Activated CD8-positive, alpha-beta memory T cell treated with anti-CD3 and anti-CD28 coated beads, Interleukin-2, amount 50 U/mL, for 1 hour (primary cell): ENCODE measurements at regions not wholly inside any gene's neighbourhood (a gene's known extent, or its start where the extent isn't known, plus 50 kb on each side); places are given as distances from the start of the nearest gene placed in this dataset.

Source experiments
- DNase-seq: peaks from one replicate; pipeline ENCODE4 v3.0.0-alpha.2; 2020; ENCODE audit errors: extremely low read depth

DNA sequence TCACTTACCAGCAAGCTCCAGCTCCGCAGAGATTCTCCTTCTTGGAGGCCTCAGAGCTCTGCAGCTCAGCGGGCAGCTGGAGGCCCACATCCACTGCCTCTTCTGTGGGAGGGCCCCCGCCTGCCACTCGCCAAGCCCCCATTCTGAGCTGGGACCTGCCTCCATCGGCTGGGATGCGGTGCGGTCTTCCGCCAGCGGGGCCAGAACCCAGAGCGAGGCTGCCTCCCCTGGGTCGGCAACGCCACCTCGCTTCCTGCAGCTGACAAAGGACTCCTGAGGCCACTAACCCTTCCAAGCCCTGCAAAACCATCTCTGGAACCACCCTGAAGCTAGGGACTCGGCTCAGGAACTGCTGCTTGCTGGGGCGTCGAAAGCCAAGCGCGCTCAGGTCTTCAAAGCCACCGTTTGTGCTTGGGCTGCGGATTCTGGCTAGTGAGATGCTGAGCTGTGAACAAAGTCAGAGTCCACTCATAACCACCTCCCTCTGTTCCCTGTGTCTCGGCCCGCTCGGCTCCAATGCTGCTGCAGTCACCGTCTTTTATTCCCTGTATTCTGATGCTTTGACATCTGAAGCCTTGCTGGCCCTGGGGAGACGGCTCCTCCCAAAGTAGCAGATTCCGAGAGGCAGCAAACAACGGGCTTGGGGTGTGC is 174.3 kb downstream of the ENGASE start:
- no peak for DNase-seq

DNA sequence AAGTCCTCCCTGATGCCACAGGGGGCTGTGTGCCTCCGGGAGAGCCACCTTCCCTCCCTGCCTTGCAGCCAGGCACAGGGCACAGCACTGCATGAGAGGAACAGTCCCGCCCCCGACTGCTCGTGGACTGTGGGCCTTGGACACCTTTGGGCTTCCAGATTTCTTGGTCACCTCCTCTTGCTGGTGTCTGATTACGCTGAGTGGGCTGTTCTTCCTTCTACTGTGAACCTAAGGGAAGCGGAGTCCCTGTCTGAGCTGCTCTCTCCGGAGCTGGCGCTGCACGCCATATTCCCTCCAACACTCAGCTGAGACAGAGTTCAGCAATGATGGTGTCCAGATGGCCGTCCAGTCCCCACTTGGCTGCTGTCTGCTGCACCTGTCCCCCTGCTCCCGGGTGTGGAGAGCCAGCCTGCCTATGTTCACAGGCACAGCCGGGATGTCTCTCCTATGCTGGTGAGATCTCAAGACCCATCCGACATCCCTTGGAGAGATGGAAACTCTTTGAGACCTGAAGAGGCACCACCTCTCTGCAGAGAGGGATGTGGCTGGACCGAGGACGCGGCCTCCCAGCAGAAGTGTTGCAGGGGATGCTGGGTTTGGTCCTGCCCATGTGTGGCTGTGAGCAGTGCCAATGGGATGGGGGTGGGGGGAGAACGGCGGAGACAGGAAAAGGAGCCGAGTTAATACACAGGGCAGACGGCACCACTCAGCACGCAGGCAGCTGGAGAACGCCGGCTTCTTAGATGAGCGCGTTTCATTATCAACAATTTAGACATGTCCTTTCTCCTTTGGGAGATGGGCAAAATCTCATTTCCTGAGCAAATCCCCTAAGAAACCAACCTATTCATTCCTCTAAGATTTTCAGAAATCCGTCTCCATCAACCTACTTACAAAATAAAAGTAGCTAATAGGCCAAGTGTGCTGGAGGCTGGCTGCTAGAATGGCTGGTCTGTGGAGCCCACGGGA is 171.9 kb downstream of the ENGASE start:
- DNase-seq = no peak

DNA sequence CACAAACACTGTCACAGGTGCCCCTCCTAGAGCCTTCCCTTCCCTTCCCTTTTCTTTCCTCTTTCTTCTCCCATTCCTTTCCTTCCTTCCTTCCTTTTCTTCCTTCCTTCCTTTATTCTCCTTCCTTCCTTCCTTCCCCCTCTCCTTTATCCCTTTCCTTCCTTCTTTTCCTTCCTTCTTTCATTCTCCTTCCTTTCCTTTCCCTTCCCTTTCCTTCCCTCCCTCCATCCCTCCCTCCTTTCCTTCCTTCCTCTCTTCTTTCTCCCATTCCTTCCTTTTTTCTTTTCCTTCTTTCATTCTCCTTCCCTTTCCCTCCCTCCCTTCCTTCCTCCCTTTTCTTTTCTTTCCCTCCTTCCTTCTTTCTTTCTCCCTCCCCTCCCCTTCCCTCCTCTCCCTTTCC is 170.0 kb downstream of the ENGASE start:
- DNase-seq = no peak

DNA sequence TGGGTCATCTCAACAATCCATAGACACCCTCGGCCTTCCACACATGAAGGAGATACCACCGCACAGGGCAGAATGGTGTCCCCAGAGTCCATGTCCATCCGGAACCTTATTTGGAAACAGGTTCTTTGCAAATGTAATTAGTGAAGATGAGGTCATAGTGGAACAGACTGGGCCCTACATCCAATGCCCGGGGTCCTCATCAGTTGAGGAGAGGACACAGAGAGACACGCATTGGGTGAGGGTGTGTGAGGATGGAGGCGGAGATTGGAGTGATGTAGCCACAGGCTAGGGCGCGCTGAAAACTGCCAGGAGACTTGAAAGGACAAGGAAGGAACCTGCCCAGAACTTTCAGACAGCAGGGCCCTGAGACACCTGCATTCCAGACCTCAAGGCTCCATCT is 169.4 kb downstream of the ENGASE start:
- no peak for DNase-seq

DNA sequence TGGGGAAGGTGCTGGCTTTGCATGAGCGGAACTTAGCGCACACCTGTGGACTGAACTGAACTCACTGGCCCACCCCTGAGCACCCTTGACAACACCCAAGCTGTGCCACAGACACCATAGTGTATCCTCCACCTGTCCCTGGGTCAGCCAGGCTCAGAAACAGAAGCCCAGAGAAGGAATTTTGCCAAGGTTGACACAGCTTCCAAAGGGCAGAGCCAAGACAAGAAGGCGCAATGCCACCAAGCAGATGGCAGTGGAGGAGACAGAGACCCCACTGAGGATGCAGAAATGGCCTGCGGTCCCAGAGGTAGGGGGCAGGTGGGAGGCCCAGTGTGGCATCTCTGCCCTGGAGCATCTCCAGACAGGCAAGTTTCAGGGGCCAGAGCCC is 169.0 kb downstream of the ENGASE start:
- no peak for DNase-seq

DNA sequence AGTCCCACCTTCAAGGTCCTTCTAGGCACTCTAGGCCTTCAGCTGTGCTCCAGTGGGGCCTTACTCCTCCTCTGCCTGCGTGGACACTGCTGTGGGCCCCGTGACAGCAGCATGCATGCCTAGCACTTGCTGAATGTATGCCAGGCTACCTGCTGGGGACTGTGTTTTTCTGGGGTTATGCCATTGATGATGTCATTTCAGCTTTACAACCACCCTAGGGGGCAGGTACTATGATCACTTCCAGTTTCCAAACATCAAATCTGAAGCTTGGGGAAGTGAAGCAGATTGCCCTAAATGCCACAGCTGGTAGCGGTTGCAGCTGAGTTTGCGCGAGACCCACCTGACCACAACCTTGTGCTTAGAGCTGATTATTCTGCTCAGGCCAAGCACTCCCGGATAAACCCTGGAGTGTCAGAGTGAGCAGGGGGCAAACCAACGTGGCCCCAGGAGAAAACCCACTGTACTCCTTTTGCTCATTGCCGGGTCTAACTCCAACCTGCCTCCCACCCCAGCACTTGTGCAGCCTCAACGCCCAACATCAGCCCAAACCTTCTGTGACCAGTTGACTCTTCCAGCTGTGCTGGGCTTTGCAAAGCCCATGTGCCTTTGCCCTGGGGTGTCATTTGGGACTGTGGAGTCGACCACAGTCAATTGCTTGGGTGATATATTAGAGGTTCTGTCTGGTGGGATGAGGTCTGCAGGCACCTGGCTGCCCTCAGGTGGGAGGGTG is 168.4 kb downstream of the ENGASE start:
- DNase-seq = no peak

DNA sequence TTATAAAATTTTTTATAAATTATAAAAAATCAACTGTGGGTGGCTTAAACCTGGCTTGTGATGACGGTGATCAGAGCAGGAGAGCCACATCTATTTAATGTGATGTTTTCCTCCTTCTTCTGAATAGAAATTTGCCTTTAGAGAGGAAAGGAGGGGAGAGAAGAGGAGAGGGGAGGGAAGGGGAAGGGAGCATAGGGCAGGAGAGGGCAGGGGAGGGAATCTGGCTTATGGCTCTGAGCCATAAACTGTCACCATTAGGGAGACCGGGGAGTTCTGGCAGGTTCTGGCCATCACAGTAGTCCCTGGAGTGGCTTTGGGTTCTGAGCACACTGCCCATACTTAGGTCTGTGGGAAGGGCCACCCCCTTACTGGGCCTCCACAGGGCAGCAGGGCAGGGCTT is 167.8 kb downstream of the ENGASE start:
- no peak for DNase-seq

DNA sequence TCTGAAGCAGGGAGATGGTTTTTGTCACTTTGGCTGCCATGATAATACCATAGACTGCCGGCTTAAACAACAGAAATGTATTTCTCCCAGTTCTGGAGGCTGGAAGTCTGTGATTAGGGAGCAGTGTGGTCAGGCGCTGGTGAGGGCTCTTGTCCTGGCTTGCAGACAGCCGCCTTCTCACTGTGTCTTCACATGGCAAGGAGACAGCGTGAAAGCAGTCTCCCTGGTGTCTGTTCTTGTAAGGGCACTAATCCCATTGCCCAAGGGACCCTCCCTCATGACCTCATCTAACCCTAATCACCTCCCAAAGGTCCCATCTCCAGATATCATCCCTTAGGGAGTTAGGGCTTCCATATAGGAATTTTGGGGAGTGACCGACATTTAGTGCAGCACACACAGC is 167.0 kb downstream of the ENGASE start:
- DNase-seq = no peak

DNA sequence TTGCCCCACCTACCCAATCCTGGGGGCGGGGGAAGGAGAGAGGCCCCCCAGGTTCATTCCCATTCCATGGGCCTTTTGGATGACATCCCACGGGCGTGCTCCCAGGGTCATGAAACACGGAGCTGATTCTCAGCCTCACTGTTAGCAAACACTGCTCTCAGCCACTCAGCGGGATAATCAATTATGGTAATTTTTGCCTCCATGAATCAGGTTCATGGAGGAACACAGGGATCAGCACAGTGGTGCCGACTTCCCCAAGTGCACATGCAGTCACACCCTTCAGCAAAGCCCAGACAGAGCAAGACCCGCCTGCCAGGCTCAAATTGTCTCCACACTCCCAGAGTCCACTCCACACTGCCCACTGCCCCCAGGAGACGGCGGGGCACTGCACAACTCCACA is 164.6 kb downstream of the ENGASE start:
- no peak for DNase-seq

DNA sequence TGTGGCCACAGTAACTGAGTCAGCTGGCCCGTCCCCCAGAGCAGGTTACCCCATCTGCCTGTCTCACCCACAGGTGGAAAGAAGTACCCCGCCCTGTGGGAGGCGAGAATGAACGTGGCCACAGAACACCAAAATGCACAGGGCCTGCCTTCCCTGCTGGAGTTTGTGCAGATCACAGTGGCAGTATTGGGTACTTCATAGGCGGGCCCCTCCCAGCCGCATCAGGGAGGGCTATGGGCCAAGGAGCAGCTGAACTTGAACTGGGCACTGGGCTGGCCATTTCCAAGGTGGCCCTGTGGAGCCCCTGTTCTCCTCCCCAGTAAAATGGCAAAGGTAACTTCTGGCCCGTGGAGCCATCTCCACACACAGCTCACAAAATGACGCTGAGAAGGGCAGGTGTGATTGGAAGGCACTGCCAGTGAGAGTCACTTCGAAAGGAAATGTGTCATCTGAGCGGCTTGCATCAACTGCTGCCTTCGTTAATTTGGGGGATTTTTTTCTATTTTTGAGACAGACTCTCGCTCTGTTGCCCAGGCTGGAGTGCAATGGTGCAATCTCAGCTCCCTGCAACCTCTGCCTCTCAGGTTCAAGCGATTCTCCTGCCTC is 162.9 kb downstream of the ENGASE start:
- no peak for DNase-seq

DNA sequence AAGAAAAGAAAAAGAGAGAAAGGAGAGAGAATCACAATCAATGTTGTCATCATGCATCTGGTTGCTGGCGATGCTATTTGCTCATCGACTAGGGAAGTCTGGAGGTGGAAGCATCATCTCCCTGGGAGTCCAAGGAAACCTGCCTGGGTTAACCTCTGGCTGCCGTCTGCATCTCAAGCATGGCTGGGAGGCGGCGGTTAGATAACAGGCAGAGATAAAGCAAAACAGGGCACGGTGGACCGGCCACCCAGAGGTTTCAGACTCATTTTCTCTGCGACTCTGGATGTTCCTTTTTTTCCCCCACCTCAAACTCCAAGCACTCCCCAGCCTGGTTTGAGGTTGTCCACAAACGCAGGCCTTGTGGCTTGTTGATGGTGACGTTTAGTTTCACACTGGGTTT is 161.2 kb downstream of the ENGASE start:
- no peak for DNase-seq

DNA sequence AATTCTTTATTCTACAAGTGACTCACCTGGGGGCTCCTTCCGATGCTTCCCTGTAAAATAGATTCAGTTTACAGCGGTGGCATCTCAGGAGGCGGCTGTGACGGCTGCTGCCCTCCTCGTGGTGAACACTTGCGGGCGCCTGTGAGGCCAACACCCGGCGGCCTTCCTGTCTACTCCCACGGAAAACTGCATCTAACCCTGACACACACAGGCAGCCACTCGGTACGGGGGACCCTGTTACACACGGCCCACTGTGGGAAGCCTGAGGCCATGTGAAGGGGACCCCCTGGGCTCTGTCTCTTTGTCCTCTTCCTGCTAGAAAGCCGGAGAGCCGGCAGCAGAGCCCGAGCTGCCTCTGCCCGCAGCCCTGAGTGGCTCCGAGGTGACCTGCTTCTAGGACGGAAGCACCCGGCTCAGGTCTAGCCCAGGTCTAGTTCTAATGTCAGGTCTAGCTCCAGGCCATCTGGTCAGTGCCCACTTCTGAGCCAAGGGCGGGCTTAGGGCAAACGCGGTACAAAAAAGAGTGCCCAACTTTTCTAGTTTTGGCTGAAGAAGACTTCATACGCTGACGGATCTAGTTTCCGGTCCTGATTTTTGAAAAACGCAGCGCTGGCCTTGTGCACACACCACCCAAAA is 159.4 kb downstream of the ENGASE start:
- no peak for DNase-seq

DNA sequence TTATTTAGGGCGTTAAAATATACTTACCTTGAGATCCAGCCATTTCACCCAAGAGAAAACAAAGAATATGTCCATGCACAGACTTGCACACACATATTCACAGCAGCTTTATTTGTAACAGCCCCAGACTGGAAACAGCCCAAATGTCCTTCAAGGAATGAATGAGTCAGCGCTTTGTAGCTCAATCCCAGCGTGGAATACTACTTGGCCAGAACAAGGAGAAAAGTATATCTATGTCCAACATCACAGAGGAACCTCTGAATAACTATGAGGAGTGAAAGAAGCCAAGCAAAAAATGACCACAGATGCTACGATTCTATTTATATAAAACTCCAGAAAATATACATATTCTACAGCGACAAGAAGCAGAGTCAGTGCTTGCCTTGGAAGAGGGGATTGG is 158.3 kb downstream of the ENGASE start:
- no peak for DNase-seq

DNA sequence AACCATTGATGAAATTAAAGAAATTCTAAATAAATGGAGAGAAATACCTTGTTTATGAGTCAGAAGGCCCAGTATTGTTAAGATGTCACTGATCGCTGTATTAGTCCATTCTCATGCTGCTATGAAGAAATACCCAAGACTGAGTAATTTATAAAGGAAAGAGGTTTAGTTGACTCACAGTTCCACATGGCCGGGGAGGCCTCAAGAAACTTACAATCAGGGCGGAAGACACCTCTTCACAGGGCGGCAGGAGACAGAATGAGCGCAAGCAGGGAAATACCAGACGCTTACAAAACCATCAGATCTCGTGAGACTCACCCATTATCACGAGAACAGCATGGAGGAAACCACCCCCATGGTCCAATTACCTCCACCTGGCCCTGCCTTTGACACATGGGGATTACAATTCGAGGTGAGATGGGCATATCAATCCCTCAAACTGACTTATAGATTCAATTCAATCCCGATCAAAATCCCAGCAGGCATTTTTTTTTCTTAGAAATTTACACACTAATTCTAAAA is 157.2 kb downstream of the ENGASE start:
- no peak for DNase-seq

DNA sequence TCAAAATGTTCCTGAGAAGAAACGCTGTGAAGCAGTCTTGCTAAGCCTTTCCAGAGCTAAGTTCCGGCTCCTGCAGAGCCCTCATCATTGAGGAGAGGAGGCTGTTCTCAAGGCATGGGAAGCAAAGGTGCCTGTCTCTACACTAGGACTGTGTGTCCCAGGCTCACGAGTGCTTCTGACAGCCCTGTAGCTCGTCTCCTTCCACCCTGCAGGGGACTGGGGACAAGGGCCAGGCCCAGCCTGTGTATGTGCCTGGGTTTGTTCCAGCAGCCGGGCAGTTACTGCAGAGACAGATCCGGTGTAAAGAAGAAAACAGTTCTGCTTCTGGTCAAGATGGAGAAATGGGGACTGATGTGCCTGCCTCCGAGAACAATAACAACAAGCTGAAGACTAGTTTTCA is 156.0 kb downstream of the ENGASE start:
- no peak for DNase-seq

DNA sequence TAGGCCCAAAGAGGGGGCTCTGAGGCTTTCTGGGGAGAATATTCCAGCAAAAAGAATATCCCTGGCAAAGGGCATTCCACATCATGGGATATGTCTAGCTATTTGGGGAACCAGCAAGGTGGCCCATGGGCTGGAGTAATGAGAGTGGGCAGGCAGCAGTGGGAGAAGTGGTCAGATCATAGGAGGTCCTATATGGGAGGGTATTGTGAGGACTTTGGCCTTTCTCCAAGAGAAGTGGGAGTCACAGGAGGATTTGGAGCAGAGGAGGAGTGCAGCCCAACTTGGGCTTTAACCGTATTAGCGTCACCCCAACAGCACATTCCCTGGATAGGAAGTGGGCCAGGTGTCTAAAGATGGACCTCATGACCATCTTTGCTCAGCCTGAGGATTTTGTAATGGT is 151.4 kb downstream of the ENGASE start:
- no peak for DNase-seq

DNA sequence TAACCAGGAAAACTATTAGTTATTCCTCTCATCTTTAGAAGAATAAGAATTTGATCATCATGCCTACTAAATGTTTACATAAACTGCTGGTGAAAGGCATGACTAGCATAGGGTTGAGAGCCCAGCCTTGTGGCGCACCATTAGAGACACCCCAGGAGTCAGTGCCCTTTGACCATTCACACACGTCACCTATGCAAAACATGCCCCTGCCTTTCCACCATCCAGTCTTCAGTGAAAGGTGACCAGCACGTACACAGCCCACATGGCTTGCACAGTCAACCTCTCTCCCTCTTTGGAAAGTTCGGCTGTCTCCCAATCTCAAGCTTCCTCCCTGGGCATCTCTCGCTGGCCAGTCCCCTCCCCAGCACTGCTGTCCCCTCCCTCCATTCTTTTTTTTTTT is 150.3 kb downstream of the ENGASE start:
- DNase-seq = no peak

DNA sequence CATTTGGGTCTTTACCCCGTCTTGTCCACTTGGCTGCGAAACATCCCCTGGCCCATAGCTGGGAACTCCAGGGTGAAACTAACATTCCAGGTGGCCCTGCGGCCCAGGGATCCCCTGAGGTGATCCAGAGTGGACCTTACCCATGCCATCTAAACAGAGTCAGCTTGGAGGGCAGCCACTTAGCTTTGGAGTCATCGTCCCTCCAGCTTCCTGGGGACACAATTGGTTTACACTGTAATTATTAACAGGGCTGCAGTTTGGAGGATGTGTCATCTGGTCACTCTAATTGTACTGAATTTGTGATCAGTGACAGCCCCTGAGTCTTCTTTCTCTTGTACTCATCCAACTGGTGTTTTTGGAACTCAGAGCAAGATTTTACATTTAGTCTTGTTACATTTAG is 149.9 kb downstream of the ENGASE start:
- DNase-seq = no peak

DNA sequence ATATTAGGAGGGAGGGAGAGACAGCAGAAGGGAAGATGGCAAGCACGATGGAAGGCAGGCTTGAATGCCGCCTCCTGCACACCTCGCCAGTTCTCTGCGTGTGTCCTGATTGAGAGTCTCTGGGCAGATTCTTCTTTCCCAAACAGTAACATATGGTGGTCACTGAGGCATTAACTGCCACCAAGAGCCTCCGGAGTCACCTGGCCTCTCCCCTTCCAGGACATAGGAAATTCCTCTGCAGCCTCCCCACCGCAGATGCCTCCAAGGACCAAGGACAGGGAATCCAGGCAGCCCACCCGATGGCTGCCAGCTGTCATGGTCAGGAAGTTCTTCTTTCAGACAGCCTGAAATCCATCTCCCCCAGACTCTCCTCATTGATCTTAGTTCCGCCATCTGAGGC is 149.3 kb downstream of the ENGASE start:
- DNase-seq = no peak

DNA sequence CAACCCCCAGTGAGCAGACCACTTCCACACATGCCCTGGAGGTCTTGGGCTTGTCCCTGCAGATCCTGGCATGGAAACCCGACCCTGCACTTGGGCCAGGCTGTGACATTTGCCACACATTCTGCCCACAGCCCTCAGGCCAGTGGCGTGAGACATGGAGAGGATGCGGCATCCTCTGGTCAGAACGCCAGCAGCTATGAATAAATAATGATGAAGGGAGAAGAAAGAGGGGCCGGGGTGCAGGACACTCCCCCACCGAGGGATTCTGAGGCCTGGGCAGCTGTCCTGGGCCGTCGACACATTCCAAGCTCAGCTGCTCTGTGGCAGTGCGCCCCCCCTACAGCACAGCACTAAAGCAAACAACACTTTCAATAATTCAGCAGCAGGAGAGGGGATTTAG is 148.8 kb downstream of the ENGASE start:
- DNase-seq = no peak

DNA sequence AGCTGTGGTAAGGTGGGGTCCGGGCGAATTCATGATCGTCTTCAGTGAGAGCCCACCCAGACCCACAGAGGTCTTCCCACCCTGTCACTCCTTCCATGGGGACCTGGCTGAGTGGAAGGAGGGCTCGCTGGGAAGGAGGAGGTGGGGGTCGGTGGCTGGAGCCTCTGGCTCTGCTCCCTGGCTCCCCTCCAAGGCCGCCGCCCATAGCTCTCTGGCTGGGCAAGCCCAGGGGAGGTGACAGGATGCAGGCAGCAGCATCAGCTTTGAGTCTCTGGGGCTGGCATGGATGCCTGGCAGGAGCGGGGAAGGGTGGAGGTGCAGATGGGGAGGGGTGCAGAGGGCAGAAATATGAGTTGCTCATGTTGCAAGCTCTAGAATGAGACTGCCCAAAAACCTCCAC is 147.0 kb downstream of the ENGASE start:
- no peak for DNase-seq
